Endothelial cell (in vitro differentiated cells): ENCODE measurements at regions not wholly inside any gene's neighbourhood (a gene's known extent, or its start where the extent isn't known, plus 50 kb on each side); places are given as distances from the start of the nearest gene placed in this dataset.

ENCODE experiments used
- DNase-seq: peaks from one replicate; pipeline ENCODE4 v3.0.0; 2021; ENCODE audit warnings: low spot score
- H3K27ac Mint-ChIP-seq: one replicate; pipeline ENCODE4 v1.8.0; 2021; ENCODE audit warnings: mixed read lengths, inconsistent platforms; ENCODE audit not compliant: unreplicated experiment
- H3K27me3 Mint-ChIP-seq: one replicate; pipeline ENCODE4 v1.8.0; 2021; ENCODE audit warnings: mild to moderate bottlenecking, moderate library complexity, mixed read lengths, inconsistent platforms; ENCODE audit not compliant: unreplicated experiment
- H3K36me3 Mint-ChIP-seq: one replicate; pipeline ENCODE4 v1.8.0; 2021; ENCODE audit warnings: mild to moderate bottlenecking, low read depth, mixed read lengths, inconsistent platforms; ENCODE audit not compliant: unreplicated experiment
- H3K4me1 Mint-ChIP-seq: one replicate; pipeline ENCODE4 v1.8.0; 2021; ENCODE audit warnings: mild to moderate bottlenecking, mixed read lengths, inconsistent platforms; ENCODE audit not compliant: unreplicated experiment
- H3K4me3 Mint-ChIP-seq: one replicate; pipeline ENCODE4 v1.8.0; 2021; ENCODE audit warnings: mild to moderate bottlenecking, mixed read lengths, inconsistent platforms; ENCODE audit not compliant: unreplicated experiment
- H3K9me3 Mint-ChIP-seq: one replicate; pipeline ENCODE4 v1.8.0; 2021; ENCODE audit warnings: mixed read lengths, inconsistent platforms; ENCODE audit not compliant: unreplicated experiment
- TF ChIP-seq, protein P1 (sequence below): fragments of 200-600 bp; sonication (generic); IDR thresholded peaks from one replicate; pipeline ENCODE4 v1.5.0; 2021; ENCODE audit warnings: antibody characterized with exemption; ENCODE audit not compliant: unreplicated experiment

DNA sequence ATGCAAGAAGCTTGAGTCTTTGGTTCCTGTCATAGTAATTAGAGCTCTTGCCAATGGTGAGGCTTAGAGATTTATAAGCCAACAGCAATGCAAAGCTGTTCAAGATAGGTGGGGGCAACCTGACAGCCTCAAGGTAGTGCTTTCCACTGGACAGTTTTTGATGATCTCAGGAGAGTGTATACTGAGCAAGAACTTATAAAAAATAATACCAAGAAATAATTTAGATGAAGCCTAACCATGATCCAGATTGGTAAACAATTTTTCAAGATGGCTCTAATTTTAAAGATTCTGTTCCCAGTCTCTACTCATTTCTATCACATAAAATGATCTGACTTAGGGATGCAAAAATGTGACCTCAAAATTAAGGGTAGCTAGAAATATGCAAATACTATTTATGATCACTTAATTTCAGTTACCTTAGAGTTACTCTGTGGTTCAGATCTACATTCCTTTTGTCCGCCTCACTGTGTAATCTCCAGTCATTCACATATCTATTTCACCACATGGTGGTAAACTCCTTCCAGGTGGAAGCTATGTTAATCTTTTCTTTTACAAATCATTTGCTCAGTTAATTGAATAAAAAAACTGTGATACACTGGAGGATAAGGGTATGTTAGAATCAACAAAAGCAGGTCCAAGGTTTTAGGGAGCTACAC, 1228.0 kb upstream of the C9orf72 start:
- TF ChIP-seq, protein P1, sequence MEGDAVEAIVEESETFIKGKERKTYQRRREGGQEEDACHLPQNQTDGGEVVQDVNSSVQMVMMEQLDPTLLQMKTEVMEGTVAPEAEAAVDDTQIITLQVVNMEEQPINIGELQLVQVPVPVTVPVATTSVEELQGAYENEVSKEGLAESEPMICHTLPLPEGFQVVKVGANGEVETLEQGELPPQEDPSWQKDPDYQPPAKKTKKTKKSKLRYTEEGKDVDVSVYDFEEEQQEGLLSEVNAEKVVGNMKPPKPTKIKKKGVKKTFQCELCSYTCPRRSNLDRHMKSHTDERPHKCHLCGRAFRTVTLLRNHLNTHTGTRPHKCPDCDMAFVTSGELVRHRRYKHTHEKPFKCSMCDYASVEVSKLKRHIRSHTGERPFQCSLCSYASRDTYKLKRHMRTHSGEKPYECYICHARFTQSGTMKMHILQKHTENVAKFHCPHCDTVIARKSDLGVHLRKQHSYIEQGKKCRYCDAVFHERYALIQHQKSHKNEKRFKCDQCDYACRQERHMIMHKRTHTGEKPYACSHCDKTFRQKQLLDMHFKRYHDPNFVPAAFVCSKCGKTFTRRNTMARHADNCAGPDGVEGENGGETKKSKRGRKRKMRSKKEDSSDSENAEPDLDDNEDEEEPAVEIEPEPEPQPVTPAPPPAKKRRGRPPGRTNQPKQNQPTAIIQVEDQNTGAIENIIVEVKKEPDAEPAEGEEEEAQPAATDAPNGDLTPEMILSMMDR = no peak
- DNase-seq = no peak
- no peaks in the 10 kb centered on the region for H3K4me1 Mint-ChIP-seq
- no peak overlapping the region for H3K4me3 Mint-ChIP-seq
- H3K27me3 Mint-ChIP-seq = no peaks in the 10 kb centered on the region
- no peaks in the 10 kb centered on the region for H3K9me3 Mint-ChIP-seq
- H3K27ac Mint-ChIP-seq = no peak overlapping the region
- no peaks in the 10 kb centered on the region for H3K36me3 Mint-ChIP-seq

DNA sequence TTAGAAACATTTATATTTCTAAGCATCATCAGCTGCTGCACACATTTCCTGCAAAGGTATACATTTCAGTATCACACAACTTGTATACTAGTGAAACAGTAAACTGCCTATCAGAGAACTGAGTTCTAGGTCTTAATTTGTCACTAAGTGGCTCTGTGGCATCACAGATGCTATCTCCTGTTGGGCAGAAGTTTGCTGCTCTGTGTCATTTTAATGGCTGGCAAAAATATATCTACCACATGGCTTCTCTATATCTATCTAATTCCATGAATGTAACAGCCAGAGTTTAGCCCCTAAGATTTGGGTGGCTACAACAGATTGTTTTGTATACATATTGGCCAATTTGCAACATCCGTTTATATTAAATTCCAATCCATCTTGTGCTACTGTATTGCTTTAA, 1231.9 kb upstream of the C9orf72 start:
- Mint-ChIP-seq H3K36me3 (no peaks in the 10 kb centered on the region), H3K4me3 (no peak overlapping the region), H3K27me3 (no peaks in the 10 kb centered on the region), H3K27ac (no peak overlapping the region), H3K9me3 (no peaks in the 10 kb centered on the region), H3K4me1 (no peaks in the 10 kb centered on the region)
- DNase-seq = no peak
- TF ChIP-seq, protein P1 = no peak

DNA sequence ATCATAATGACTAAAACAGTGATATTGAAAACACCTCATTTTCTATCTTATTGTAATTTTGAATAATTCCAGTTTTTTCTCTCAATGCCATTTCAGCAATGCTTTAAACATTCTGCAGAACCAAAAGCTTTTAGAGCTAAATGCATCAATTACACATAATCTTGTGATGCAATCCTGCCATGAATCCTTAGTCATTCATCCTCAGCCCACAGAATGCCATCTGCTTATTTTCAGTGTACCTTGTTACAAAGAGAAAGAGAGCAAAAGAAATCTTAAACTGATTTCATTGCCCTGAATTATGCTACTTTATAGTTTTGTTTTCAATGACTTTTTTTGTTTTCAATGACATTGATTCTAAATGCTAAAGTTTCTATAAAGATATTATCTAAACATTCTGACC, 1234.8 kb upstream of the C9orf72 start:
- TF ChIP-seq, protein P1 = no peak
- no peaks in the 10 kb centered on the region for H3K9me3 Mint-ChIP-seq
- H3K4me1 Mint-ChIP-seq = no peaks in the 10 kb centered on the region
- H3K27ac Mint-ChIP-seq = no peak overlapping the region
- DNase-seq = no peak
- no peak overlapping the region for H3K4me3 Mint-ChIP-seq
- H3K27me3 Mint-ChIP-seq = no peaks in the 10 kb centered on the region
- H3K36me3 Mint-ChIP-seq = no peaks in the 10 kb centered on the region

DNA sequence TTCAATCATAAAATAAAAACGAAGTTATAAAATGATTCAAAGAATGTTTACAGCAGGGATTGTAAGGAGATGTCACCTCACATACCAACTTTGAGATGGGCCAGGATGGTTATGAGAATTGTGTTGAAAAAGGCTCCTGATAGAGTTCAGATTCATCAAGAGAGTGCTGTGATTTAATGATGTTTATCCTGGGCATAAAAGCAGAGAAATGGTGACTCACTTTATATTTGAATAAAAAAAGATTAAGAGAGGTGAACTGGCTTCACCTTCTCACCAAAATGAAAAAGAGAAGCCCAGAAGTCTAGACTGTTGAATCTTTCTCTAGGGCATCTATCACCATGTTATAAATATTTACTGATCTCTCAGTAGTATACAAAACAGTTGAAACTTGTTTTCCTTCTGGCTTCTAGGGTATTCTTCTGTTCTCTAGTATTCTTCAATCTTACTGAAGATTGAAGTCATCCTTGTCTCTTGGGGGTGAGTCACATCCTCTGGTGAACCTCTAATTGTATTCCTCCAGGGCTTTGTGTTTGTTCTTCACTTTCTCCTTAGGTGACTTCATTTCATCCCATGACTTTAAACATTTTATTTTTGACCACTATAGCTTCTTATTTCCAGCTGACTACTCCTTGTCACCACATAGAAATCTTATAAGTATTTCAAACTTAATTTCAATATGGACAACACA, 1237.3 kb upstream of the C9orf72 start:
- Mint-ChIP-seq H3K27ac (no peak overlapping the region), H3K4me3 (no peak overlapping the region), H3K36me3 (no peaks in the 10 kb centered on the region), H3K4me1 (no peaks in the 10 kb centered on the region), H3K9me3 (no peaks in the 10 kb centered on the region), H3K27me3 (peaks cover 1% of the 10 kb centered on the region)
- TF ChIP-seq, protein P1 = no peak
- no peak for DNase-seq

DNA sequence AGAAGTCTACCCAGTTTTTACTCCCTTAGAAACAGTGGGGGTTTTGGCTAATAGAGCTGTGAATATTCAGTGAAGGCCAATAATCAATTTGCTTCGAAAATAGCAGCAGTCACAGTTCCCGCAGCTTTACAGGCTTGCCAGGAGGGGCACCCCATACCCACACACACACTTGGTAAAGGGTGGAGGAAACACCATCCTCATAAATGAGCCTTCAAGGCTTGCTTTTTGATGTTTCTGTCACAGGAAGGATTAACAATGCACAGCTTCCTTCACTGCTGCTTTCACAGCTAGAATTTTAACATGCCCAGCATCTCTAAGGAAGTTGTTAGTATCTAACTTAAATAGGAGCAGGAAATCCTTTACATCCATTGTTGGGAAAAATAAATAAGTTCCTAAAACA, 1247.5 kb upstream of the C9orf72 start:
- TF ChIP-seq, protein P1 = no peak
- Mint-ChIP-seq H3K4me1 (peaks cover 30% of the 10 kb centered on the region), H3K9me3 (peaks cover 4% of the 10 kb centered on the region), H3K36me3 (no peaks in the 10 kb centered on the region), H3K27me3 (peaks cover 8% of the 10 kb centered on the region), H3K4me3 (no peak overlapping the region), H3K27ac (peak overlapping the region; percentile 64)
- peak; percentile 17 for DNase-seq
